H9 (cell line): ENCODE measurements at regions not wholly inside any gene's neighbourhood (a gene's known extent, or its start where the extent isn't known, plus 50 kb on each side); places are given as distances from the start of the nearest gene placed in this dataset.

Source experiments
- DNase-seq: peaks from one replicate; pipeline ENCODE4 v3.0.0-alpha.2; 2017
- H2AFZ ChIP-seq: one replicate; pipeline ENCODE4 v1.6.1; 2013; ENCODE audit warnings: mild to moderate bottlenecking, low read length, control low read depth, moderate library complexity
- H2AK5ac ChIP-seq: 2 replicates; pipeline ENCODE4 v1.6.1; 2013; ENCODE audit warnings: low read length, control low read depth, mixed read lengths; ENCODE audit not compliant: insufficient read length
- H2BK120ac ChIP-seq: one replicate; pipeline ENCODE4 v1.6.1; 2013; ENCODE audit warnings: low read depth, mild to moderate bottlenecking, low read length, control low read depth, inconsistent platforms; ENCODE audit not compliant: poor library complexity, severe bottlenecking
- H2BK12ac ChIP-seq: 2 replicates; pipeline ENCODE4 v1.6.1; 2013; ENCODE audit warnings: low read length, control low read depth, mixed read lengths, low read depth; ENCODE audit not compliant: insufficient read length
- H2BK15ac ChIP-seq: 2 replicates; pipeline ENCODE4 v1.6.1; 2013; ENCODE audit warnings: low read depth, low read length, control low read depth
- H2BK20ac ChIP-seq: one replicate; pipeline ENCODE4 v1.6.1; 2013; ENCODE audit warnings: low read depth, mild to moderate bottlenecking, low read length, control low read depth, inconsistent platforms; ENCODE audit not compliant: poor library complexity, severe bottlenecking
- H2BK5ac ChIP-seq: 2 replicates; pipeline ENCODE4 v1.6.1; 2013; ENCODE audit warnings: low read length, control low read depth, mixed read lengths; ENCODE audit not compliant: insufficient read length
- H3K14ac ChIP-seq: 2 replicates; pipeline ENCODE4 v1.6.1; 2013; ENCODE audit warnings: low read length, control low read depth; ENCODE audit not compliant: insufficient read depth
- H3K18ac ChIP-seq: 2 replicates; pipeline ENCODE4 v1.6.1; 2013; ENCODE audit warnings: low read depth, mild to moderate bottlenecking, mixed read lengths, low read length, control low read depth; ENCODE audit not compliant: insufficient read length
- H3K23ac ChIP-seq: 2 replicates; pipeline ENCODE4 v1.6.1; 2013; ENCODE audit warnings: low read length, control low read depth, mixed read lengths, low read depth; ENCODE audit not compliant: insufficient read length
- H3K23me2 ChIP-seq: 2 replicates; pipeline ENCODE4 v1.6.1; 2013; ENCODE audit warnings: low read depth, mild to moderate bottlenecking, mixed read lengths, low read length, control low read depth; ENCODE audit not compliant: insufficient read length, poor library complexity, severe bottlenecking
- H3K27ac ChIP-seq: 2 replicates; pipeline ENCODE4 v1.5.1; 2013; ENCODE audit warnings: low read length, control low read depth, mixed read lengths, low read depth; ENCODE audit not compliant: insufficient read length
- H3K27me3 ChIP-seq: 2 replicates; pipeline ENCODE4 v1.6.1; 2013; ENCODE audit warnings: low read length, control low read depth, inconsistent platforms; ENCODE audit not compliant: insufficient read depth
- H3K4ac ChIP-seq: 2 replicates; pipeline ENCODE4 v1.6.1; 2013; ENCODE audit warnings: low read depth, mild to moderate bottlenecking, control low read depth, inconsistent platforms, low read length, moderate library complexity
- H3K4me1 ChIP-seq: 2 replicates; pipeline ENCODE4 v1.6.1; 2013; ENCODE audit warnings: low read length, control low read depth, inconsistent platforms; ENCODE audit not compliant: insufficient read depth
- H3K4me2 ChIP-seq: 2 replicates; pipeline ENCODE4 v1.6.1; 2013; ENCODE audit warnings: low read length, control low read depth, mixed read lengths; ENCODE audit not compliant: insufficient read length, insufficient read depth
- H3K56ac ChIP-seq: 2 replicates; pipeline ENCODE4 v1.6.1; 2013; ENCODE audit warnings: low read depth, mild to moderate bottlenecking, mixed read lengths, low read length, control low read depth; ENCODE audit not compliant: insufficient read length
- H3K79me1 ChIP-seq: 2 replicates; pipeline ENCODE4 v1.6.1; 2013; ENCODE audit warnings: low read depth, mild to moderate bottlenecking, moderate library complexity, low read length, control low read depth, inconsistent platforms; ENCODE audit not compliant: insufficient read depth, poor library complexity, severe bottlenecking
- H3K79me2 ChIP-seq: 2 replicates; pipeline ENCODE4 v1.6.1; 2013; ENCODE audit warnings: low read length, control low read depth, inconsistent platforms; ENCODE audit not compliant: insufficient read depth
- H3K9ac ChIP-seq: 2 replicates; pipeline ENCODE4 v1.6.1; 2013; ENCODE audit warnings: low read length, control low read depth, mixed read lengths; ENCODE audit not compliant: insufficient read length; ENCODE audit errors: extremely low read depth
- H3K9me3 ChIP-seq: one replicate; pipeline ENCODE4 v1.6.1; 2013; ENCODE audit warnings: low read depth, low read length, inconsistent platforms; ENCODE audit not compliant: control insufficient read depth
- H3T11ph ChIP-seq: one replicate; pipeline ENCODE4 v1.6.1; 2013; ENCODE audit warnings: mild to moderate bottlenecking, low read length, control low read depth, inconsistent platforms
- H4K20me1 ChIP-seq: one replicate; pipeline ENCODE4 v1.6.1; 2013; ENCODE audit not compliant: control insufficient read depth, insufficient read length, insufficient read depth
- H4K5ac ChIP-seq: 2 replicates; pipeline ENCODE4 v1.6.1; 2013; ENCODE audit warnings: low read depth, mild to moderate bottlenecking, mixed read lengths, low read length, control low read depth; ENCODE audit not compliant: insufficient read length
- H4K8ac ChIP-seq: replicated peaks from 2 replicates; pipeline ENCODE4 v1.6.1; 2013; ENCODE audit warnings: low read length, control low read depth, mixed read lengths, low read depth; ENCODE audit not compliant: insufficient read length
- H4K91ac ChIP-seq: 2 replicates; pipeline ENCODE4 v1.6.1; 2013; ENCODE audit warnings: low read depth, mild to moderate bottlenecking, moderate library complexity, mixed read lengths, low read length, control low read depth; ENCODE audit not compliant: insufficient read length
- H3K27ac Mint-ChIP-seq, 3 experiments: 2 replicates in 2 of 3; 3 replicates in 1 of 3; pipeline ENCODE4 v1.8.0; 2020 to 2021; ENCODE audit warnings: mixed read lengths in 3 of 3, mild to moderate bottlenecking in 1 of 3, moderate library complexity in 1 of 3
- H3K27me3 Mint-ChIP-seq: 2 replicates; pipeline ENCODE4 v1.8.0; 2021; ENCODE audit warnings: low read depth, mild to moderate bottlenecking, moderate library complexity, mixed read lengths
- H3K36me3 Mint-ChIP-seq, 3 experiments: 2 replicates in 2 of 3; 3 replicates in 1 of 3; pipeline ENCODE4 v1.8.0; 2020 to 2021; ENCODE audit warnings: low read depth in 3 of 3, mixed read lengths in 3 of 3; ENCODE audit not compliant: insufficient read depth in 1 of 3
- H3K4me1 Mint-ChIP-seq, 2 experiments: 2 replicates each; pipeline ENCODE4 v1.8.0; 2020; ENCODE audit warnings: mixed read lengths in 2 of 2
- H3K4me3 Mint-ChIP-seq, 2 experiments: 2 replicates in 1 of 2; 3 replicates in 1 of 2; pipeline ENCODE4 v1.8.0; 2020 to 2021; ENCODE audit warnings: mild to moderate bottlenecking in 2 of 2, mixed read lengths in 2 of 2, moderate library complexity in 1 of 2
- H3K9me3 Mint-ChIP-seq, 2 experiments: 2 replicates in 1 of 2; 3 replicates in 1 of 2; pipeline ENCODE4 v1.8.0; 2020; ENCODE audit warnings: mild to moderate bottlenecking in 2 of 2, mixed read lengths in 2 of 2, moderate library complexity in 1 of 2
- CTCF ChIP-seq: fragments of 200-600 bp; sonication (generic); conservative IDR thresholded peaks from 3 replicates; pipeline ENCODE4 v1.8.0; 2021; ENCODE audit warnings: antibody characterized with exemption, mild to moderate bottlenecking

GRCh38 chr12:91651728-91652127 is 469.1 kb upstream of the DCN start:
- no peaks in the 10 kb centered on the region for H3K36me3 Mint-ChIP-seq
- H3K27me3 Mint-ChIP-seq, result no peaks in the 10 kb centered on the region
- Histone ChIP-seq H2AFZ (no peak overlapping the region), H3K27me3 (no peaks in the 10 kb centered on the region), H3K79me2 (no peaks in the 10 kb centered on the region), H3K27ac (no peak overlapping the region), H3K14ac (no peak overlapping the region), H2BK15ac (no peak overlapping the region), H3K18ac (no peak overlapping the region), H3K9me3 (no peaks in the 10 kb centered on the region), H2BK5ac (no peak overlapping the region), H2AK5ac (no peak overlapping the region), H4K91ac (no peak overlapping the region), H3K4me2 (no peak overlapping the region), H3K56ac (no peak overlapping the region), H3K79me1 (no peaks in the 10 kb centered on the region), H4K5ac (no peak overlapping the region), H3K23me2 (no peaks in the 10 kb centered on the region), H4K20me1 (no peaks in the 10 kb centered on the region), H3K23ac (no peak overlapping the region), H2BK12ac (no peak overlapping the region), H3K4ac (no peak overlapping the region), H4K8ac (no peak overlapping the region), H3K9ac (no peak overlapping the region), H3T11ph (no peak overlapping the region), H2BK120ac (no peak overlapping the region), H2BK20ac (no peak overlapping the region), H3K4me1 (no peaks in the 10 kb centered on the region)
- DNase-seq, result no peak
- H3K9me3 Mint-ChIP-seq, result no peaks in the 10 kb centered on the region
- H3K27ac Mint-ChIP-seq, result no peak overlapping the region
- no peak for TF ChIP-seq CTCF
- H3K4me3 Mint-ChIP-seq, result no peak overlapping the region
- no peaks in the 10 kb centered on the region for H3K4me1 Mint-ChIP-seq
